HG02870 (cell line): ENCODE measurements at regions not wholly inside any gene's neighbourhood (a gene's known extent, or its start where the extent isn't known, plus 50 kb on each side); places are given as distances from the start of the nearest gene placed in this dataset.
"Not testable (repeated sequence)": the region's sequence is repeated elsewhere in the genome, so short reads cannot be mapped to it uniquely, and the experiment has no call there.

Experiments
- ATAC-seq: cut with Tn5 transposase; IDR thresholded peaks from one replicate; pipeline ENCODE4 v1.9.1; 2021; ENCODE audit warnings: mild to moderate bottlenecking, moderate library complexity; ENCODE audit not compliant: unreplicated experiment

DNA sequence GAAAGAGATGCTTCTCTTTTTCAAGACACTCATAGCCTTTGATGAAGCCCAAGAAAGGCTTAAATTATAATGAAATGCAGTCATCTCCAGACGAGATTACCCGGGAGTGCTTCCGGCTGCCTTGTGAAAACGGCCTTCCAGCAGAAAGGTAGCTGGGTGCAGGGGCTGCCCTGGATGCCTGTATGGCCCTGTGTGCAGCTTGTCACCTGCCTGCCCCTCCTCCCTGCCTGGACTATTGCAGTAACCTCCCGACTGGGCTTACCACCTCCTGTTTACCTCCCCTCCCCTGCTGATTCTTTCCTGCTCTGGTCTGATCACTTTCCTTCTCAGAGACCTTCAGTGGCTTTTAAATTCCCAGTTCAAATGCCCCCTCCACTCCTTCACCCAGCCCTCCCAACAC is 126.4 kb upstream of the SYT13 start:
- no peak for ATAC-seq

GRCh38 chr11:45412051-45412471 is 125.9 kb upstream of the SYT13 start:
- ATAC-seq, result no peak

DNA sequence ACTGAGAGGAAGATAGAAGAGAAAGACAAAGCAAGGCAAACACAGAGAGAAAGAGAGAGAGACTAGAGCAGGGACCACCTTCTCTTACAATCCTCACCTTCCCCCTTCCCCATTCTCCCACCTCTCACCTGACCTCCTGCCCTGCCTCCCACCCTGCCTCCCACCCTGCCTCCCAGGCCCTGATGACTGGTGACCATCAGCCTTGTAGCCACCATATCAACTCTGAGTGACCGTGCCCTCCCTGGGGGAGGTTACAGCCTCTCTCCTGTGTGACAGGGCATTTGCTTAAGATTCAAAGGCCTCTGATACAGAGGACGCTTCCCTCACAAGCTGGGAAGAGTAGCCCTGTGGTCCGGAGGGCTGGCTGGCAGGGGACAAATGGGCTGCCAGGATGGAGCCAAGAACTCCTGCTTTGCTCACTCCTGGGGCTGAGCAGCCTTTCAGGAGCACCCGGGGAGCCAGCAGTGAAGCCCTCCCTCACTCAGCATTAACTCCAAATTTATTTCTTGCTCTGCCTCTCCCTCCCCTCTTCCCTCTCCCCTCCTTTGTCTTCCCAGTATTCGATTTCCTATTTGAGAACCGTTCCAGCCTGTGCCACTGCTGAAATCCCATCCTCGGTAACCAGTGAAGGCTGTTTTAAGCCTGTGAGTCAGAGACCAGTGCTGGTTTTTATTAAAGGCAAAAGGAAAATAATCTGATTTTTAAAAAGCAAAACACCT is 125.2 kb upstream of the SYT13 start:
- ATAC-seq, result no peak

DNA sequence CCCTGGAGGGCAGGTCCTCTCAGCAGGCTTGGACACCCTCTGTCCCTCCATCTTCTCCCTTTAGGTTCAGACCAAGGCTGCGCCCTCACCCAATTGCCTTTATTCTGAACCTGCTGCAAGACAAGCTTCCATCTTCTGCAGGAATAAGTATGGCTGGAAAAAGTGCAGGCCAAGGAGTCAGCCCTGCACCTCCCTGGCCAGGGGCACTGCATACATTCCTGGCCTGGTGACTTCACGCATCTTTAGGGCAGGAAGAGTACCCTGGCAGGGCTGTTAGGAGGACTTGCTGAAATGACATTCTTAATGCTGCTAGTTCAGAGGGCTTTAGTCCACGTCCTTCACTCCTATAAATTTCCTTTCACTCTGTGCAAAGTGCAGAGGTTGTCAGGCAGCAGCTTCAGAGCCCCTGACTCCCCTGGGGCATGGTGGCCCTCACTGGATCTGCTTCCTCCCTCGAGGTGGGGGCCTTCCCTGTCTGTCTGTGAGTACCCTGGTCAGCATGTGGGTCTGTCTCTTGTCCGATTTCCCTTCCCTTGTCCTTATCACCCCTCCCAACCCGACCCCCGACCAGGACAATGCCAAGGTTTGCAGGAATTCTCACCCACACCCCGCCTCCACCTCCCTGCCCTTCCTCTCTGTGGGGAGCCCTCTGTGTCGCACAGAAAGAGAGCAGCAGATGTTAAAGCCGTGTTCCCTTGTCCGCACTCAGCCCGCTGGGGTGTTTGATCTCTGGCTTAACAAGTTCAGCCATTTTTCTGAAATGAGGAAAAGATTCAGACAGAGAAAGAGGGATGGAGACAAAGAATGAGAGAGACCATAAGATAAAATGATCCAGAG is 124.5 kb upstream of the SYT13 start:
- no peak for ATAC-seq

DNA sequence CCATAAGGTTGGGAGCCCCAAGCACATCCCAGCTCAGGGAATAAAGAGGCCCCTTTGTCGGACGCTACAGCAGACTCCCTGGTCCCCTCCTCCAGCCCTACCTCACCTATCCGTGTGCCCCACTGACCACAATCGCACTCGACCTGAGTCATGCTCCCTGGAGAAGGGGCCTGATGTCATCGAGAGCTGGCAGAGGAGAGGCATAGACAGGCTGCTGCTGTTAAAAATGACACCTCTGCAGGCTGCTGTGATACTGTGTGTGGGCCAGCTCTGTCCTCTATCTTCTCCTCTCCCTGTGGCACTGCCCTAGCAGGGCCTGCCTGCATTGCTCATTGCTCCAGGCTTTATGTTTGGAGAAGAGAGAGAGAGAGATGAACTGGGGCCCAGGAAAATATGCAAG is 123.4 kb upstream of the SYT13 start:
- ATAC-seq, result no peak

GRCh38 chr11:45407226-45407625 is 121.1 kb upstream of the SYT13 start:
- ATAC-seq, result no peak

GRCh38 chr11:45405916-45406670 is 120.0 kb upstream of the SYT13 start:
- ATAC-seq, result no peak

DNA sequence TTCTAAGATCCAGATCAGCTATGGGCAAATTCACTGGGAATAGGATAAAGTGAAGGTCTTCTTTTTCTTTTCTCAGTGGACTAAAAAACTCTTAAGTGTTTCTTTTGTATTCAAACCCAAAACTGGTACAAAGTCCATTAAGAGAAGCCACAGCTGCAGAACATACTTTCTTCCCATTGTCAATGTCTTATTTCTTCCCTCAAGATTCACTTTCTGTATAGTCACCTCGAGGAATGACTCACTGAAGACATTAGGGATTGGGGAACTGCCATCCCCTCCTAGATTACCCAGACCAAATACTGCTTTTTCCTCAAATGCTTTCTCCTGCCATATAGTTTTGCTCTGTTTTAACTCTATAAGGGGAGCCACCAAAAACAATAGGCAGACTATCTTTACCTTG is 117.4 kb upstream of the SYT13 start:
- ATAC-seq, result not testable (repeated sequence)

- ATAC-seq, result no peak
These were observed 116.0 kb upstream of the SYT13 start for GRCh38 chr11:45402049-45402630.

DNA sequence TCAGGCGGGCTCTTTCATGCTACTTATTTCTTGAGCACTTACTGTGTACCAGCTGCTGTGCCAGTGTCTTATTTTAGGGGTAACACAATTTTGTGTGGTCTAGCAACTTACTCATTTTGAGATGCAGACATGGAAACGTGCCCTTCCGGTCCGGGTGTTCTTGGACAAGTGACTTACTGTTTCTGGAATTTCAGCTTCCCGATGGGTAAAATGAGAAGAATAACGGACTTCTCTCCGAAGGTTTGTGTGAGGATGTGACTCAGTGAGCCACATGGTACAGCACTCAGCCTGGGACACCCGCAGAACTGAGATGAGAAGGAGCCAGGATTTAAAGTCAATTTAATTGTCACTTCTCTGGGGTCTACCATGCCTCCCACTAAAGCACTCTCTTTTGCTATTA is 114.5 kb upstream of the SYT13 start:
- no peak for ATAC-seq

- no peak for ATAC-seq
These were observed 113.0 kb upstream of the SYT13 start for GRCh38 chr11:45399166-45399565.

- no peak for ATAC-seq
These were observed 112.2 kb upstream of the SYT13 start for GRCh38 chr11:45398325-45398724.

DNA sequence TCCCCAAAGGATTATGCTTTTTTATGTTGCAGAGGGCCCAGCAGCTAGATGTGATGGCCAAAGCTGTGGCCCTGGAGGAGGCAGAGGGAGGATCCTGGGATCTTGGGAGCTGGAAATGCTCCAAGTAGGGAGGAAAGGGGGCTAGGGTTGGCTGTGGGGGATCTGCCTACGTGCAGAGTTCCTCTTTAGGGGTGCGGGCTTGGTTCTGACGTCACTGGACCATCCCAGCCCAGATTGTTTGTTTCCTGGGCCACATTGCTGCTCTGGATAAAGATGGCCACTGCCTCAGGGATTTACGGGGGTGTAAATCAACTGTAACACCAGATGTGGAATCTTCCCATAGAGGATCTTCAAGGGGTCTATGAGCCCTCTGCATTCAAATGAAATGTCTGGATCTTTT is 110.3 kb upstream of the SYT13 start:
- no peak for ATAC-seq

- ATAC-seq, result no peak
These were observed 109.8 kb upstream of the SYT13 start for GRCh38 chr11:45395947-45396346.

GRCh38 chr11:45395421-45395820 is 109.3 kb upstream of the SYT13 start:
- ATAC-seq, result no peak

- no peak for ATAC-seq
These were observed 108.3 kb upstream of the SYT13 start for GRCh38 chr11:45394294-45395085.

- no peak for ATAC-seq
These were observed 107.7 kb upstream of the SYT13 start for GRCh38 chr11:45393826-45394225.

- ATAC-seq, result no peak
These were observed 107.2 kb upstream of the SYT13 start for GRCh38 chr11:45393334-45393733.

GRCh38 chr11:45392591-45393091 is 106.5 kb upstream of the SYT13 start:
- no peak for ATAC-seq

- no peak for ATAC-seq
These were observed 106.0 kb upstream of the SYT13 start for GRCh38 chr11:45392154-45392553.
